Suppressor macrophage (primary cell): ENCODE measurements at regions not wholly inside any gene's neighbourhood (a gene's known extent, or its start where the extent isn't known, plus 50 kb on each side); places are given as distances from the start of the nearest gene placed in this dataset.

Experiments used
- DNase-seq, 4 experiments: peaks; one replicate each; pipeline ENCODE4 v3.0.0-alpha.2; 2020 to 2022

DNA sequence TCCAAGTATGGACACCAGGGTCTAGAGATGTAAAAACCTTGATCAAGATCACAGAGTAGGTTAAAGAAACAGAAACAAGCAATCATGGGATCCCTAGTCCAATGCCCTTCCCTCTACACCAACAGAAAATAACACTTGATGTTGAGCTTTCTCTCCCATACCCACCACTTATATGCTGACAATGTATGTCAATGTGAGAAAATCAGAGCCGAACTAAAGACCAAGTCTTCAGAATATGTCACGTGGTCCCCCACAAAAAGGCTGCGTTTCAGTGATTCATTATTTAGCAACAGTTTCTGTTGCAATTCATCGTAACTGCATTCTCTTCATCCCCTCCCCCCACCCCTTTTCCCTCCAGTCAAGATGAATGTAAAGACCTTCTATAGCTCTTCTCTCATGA, 278.9 kb upstream of the STT3B start:
- DNase-seq, result peak; percentile 29 to 69 (median 59)

DNA sequence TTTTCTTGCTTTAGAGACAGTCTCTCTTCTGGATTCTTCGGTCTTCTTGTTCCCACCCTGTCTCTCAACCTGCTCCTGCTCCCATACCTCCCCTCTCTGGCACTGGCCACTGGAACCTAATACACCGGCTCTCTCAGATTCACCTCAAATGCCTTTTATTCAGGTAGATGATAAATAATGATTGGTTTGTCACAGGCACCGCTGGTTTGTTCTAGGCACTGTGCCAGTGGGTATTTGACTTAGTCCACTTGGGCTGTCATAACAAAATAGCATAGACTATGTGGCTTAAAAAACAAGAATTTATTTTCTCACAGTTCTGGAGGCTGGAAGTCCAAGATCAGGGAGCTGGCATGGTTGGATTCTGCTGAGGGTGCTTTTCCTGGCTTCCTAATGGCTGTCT, 278.2 kb upstream of the STT3B start:
- DNase-seq, result no peak

DNA sequence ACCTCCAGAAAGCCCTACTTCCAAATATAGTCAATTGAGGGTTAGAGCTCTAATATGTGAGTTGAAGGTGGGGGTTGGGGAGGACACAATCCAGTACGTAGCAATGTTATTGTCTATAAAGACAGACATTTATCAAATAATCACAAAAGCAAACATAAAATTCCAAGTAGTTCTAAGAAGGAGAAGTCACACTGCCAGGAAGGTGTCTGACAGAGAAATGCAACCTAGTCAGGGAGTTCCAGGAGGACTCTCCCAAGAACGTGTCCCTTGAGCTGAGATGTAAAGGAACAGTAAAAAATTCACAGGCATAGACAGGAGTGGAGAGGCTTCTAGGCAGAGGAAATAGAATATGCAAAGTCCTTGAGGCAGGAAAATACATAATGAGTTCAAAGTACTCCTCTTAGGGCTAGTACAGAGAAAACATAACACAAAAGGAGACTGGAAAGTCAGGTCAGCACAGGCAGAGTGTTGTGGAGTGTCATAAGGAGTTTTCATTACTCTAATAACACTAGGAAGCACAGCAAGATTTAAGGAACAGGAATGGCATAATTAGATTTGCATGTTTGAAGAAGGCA, 277.6 kb upstream of the STT3B start:
- no peak for DNase-seq

DNA sequence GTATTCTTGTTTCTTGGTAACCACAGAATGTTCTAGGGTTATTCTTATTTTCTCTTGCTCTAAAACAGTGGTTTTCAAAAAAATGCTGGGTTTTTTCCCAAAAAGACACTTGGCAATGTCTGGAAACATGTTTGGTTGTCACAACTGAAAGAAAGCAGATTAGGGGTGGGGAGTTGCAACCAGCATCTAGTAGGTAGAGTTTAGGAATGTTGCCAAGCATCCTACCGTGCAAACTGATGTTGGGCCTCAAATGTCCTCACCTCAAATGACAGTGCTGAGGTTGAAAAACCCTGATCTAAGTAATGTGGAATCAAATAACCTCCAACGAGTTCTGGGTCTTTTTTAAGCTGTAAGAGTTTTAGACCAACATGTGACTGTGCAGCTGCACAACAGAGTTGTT, 270.5 kb upstream of the STT3B start:
- DNase-seq, result no peak

DNA sequence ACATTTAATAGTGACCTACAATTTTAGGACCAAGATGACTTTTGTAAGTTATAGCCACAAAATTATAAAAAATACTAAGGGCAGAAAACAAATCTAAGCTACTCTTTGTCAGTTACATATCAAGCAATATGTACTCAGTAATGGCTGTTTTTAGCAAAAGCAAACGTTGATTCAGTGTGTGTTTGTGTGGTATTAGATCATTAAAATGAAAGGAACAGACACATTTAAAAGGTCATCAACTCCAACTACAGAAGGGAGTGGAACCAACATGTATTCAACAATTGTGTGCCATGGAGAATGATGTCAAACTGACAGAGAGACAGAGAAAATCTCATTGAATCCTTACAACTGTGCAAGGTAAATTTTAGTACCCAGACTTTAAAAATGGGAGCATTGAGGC, 268.8 kb upstream of the STT3B start:
- DNase-seq, result no peak

DNA sequence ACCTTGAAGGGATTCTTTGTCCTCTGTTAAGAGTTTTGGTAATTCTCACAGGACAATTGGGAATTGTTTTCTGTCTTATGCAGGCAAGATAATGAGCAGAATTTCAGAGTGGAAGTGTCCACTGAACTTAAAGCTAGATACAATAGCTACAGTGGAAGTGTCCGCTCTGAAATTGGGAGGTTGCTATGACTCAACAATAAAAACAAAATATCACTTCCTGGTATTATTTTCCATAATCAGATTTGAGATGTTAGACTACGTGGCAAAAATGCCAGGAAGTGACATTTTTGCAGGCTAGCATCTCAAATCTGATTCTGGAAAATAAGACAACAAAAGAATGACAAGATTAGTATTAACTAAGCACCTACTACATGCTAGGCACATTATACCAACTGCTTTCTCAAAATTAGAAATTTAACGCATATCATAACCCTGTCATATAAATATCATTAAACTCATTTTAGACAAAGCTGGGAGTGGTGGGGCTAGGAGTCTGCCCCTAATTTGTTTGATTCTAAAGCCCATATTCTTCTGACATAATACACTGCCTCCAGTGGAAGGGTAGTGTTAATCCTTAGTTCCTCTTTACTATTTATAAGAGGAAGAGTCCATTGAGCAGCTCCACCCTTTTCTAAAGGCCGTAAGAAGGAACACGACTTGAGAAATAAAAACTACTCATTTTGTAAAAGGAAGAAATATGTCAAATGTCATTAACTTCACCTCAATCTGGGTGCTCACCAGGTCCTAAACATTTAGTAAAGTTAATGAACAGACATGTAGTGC, 266.9 kb upstream of the STT3B start:
- DNase-seq, result peak; percentile 53 to 84 (median 68)

DNA sequence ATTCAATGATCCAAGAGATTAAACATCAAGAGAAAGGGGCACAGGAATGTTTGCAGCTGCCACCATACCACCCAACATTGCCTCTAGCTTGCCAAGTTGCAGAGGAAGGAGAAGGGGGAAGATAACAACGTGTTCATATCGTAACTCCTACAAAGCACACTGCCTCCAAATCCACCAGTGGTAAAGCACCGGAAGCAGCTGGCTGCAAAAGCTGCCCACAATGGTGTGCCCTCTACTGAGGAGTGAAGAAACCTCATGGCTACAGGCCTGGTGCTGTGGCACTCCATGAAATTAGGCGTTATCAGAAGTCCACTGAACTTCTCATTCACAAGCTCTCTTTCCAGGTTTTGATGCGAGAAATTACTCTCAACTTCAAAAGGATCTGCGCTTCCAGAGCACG, 263.9 kb upstream of the STT3B start:
- peak; percentile 8 to 44 (median 30) for DNase-seq

DNA sequence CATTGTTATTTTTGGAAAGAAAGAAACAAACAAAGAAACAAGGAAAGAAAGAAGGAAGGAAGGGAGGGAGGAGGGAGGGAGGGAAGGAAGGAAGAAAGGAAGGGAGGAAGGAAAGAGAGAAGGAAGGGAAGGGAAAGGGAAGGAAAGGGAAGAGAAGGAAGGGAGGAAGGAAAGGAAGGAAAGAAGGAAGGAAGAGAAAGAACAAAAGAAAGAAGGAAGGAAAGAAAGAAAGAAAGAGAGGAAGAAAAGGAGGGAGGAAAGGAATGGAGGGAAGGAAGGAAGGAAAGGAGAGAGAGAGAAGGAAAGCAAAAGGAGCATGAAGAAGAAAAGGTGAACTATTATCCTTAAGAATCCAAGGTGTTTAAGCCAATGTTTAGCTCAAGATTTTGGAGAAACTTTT, 262.7 kb upstream of the STT3B start:
- no peak for DNase-seq

DNA sequence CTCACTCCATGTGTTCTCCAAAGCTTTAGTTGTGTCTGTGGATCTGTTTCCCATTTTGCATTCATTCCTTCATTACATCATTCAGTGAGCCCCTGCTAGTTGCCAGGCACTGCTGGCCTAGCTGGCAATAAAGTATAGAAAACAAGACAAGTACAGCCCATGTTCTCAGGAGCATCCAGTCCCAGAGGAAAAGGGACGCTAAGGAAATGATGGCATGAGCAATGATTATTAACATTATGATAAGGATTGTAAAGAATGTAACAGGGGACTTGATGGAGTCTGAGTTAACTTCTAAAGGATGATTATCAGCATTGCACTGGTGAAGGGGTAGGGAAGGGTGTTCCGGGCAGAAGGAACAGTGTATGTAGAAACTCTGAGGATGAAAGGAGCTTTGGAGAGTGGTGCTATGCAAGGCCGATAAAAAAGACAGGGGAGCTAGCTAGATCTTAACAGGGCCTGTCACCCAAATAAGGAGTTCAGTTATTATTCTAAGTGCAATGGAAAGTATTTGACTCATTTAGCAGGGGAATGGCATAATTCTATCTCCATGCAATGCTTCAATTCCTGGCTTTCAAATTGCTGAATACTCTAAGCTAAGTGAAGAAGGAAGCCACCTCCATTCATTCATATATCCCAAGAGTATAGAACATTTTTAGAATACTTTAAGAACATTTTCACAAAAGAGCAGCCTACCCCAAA, 258.2 kb upstream of the STT3B start:
- DNase-seq, result no peak

DNA sequence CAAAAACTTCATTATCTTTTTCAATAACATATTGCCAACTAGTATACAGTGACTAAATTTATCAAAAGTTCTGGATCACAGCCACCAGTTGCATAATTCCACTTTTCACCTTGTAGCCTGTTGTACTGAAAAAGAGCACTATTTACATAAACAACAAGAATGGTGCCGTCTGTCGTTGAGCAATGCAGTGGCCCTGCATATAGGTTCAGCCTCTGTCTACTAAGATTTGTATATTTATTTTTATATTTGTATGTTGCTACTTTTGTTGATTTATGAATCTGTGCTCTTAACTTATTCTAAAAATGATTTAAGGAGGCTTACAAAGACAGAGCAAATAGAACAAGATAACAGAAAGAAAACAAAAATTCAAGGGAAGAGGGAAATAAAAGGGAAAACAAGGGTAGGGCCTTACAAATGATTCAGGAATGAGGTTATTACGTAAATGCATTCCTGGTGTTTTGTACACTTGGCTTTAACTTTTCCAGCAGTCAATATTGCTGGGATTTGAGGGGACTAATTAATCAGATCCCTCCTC, 257.6 kb upstream of the STT3B start:
- DNase-seq, result no peak

DNA sequence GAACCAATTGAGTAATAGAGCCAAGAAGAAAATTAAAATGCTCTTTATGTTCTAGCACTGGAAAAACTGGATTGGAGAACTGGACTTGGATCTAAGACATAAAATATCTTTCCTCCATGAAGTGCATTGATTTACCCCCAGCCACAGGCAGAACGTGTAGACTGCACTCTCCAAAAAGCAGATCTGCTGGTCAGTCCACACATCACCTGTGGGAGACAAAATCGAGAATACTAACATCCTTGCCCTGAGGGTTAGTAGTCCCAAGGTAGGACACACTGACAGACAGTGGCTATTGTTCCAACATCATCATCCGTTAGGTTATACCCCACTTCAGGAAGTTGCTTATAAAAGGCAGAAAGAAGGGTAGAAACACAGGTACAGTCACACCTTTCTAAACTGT, 257.1 kb upstream of the STT3B start:
- no peak for DNase-seq

DNA sequence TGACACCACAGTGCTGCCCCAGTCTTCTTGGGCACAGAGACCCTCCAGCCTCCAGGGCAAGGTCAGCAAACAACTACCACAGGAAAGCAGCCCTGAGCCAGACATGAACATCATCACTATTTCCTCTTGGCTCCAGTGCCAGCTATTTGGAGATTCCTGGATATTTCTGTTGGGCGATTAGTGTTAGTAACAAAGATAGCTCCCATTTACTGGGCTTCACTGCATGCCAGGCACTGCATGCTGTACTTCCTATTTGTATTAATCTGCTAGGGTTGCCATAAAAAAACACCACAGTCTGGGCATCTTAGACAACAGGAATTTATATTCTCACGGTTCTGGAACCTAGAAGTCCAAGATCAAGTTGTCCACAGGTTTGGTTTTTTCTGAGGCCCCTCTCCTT, 255.1 kb upstream of the STT3B start:
- DNase-seq, result no peak

DNA sequence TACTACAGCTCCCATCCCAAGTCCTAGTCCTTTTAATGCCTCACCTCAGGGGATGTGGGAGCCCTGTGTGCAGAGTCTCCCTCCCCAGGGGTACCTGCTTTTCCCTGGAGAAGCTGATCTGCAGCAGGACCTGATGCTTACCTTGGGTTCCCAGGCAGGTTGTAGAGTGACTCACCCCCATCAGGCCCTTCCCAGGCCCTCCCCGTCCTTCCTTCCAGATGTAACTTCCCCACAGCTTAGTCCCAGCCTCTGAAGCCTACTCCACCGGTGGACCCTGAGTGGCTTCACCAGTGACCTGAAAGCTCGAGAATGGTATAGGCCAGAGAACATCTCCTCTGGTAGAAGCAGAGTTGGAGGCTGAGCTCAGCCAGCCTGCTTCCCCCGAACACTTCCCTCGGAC, 254.2 kb upstream of the STT3B start:
- DNase-seq, result no peak

DNA sequence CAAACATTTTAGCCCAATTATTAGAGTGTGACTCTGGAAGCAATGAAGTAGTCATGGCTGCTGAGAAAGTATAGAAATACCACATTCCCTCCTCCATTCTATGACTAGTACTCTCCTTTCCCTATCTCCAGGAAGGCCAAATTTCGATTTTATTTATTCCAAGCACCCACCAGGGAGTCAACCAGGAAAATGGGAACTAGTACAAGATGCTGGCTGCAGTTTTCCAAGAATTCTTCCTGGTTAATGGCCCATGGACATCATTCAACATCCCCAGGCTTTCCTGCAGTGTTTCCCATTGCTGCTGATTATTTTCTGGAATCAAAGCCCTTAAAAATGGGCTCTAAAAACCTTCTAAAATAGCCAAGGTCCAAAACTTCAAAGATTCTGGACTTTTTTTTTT, 247.9 kb upstream of the STT3B start:
- DNase-seq, result no peak

DNA sequence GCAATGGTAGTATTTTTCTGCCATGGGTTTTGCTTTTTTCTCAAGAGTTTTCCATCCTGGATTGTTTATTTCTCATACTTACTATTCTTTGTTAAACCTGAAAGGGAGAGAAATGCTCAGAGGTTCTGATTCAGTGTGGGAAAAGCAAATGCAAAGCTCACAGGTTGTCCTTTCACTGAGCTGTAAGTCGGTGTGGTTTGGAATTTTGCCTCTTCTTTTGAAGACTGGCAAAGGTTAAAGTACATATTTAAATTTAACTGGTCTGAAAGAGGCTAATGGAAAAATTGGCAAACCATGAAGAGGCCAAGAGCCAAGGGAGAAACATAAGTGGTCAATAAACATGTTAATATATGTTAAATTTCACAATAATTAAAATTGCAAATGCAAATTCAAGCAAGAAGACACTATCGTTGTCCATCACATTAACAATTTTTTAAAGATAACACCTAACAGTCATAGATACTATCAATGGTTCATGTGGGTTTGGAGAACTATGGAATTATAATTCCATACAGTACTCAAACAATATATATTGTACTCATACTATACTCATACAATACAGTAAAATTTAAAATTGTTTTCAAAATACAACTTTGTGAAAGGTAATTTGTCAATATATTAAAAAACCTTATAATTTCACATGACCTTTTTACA, 246.8 kb upstream of the STT3B start:
- DNase-seq, result no peak

DNA sequence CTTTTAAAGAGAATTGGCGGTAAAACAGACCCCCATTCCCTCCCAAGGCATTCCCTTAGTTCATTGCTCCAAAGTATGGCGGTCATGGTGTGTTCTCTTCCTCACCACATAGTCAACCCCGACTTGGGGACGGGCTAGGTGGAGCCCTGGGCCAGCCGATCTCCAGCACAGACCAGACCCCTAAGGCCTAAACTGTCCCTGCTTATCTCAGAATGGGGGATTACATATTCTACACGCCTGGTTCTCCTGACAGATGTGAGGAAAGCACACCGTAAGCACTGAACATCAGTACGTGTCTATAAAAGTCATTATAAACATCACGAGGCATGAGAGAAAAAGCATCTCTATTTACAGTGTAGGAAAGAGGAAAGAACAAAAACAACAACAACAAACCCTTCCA, 244.5 kb upstream of the STT3B start:
- no peak for DNase-seq

DNA sequence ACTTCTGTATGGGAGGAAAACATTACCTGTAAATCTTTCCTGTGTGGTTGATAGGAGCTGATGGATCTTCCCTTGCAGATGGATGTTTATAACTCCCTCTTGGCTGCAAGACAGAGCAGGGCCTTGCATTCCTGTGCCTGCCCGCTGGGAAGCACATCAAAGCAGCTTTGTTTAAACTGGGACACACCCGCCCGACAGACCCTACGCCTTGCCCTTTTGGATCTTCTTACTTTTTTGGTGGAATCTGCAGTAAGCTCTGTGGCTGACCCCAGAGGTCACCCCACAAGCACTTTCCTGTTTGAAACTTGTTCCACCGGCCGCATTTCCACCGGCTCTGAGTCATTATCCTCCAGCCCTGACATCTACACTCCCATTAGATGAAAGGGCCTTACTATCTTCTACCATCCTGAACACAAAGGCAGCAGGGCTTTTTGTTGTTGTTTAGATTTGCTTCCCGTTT, 244.1 kb upstream of the STT3B start:
- DNase-seq, result no peak

DNA sequence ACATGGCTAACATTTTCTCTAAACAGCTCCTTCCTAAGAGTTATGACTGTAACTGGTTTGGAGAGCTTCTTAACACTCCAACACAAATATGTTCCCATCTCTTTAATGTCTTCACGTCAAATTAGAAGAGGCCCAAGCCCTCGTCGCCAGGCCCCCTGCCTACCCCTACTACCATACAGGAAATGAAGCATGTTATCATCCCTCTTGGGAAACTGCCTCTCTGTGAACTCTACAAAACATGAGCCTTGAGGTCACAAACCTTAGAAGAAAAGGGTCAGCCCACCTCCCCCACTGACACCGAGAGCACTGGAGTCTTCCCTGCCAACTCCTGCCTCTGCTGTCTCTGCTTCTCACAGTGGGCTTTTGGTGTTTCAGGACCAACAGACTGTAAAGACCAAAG, 243.1 kb upstream of the STT3B start:
- DNase-seq, result no peak

DNA sequence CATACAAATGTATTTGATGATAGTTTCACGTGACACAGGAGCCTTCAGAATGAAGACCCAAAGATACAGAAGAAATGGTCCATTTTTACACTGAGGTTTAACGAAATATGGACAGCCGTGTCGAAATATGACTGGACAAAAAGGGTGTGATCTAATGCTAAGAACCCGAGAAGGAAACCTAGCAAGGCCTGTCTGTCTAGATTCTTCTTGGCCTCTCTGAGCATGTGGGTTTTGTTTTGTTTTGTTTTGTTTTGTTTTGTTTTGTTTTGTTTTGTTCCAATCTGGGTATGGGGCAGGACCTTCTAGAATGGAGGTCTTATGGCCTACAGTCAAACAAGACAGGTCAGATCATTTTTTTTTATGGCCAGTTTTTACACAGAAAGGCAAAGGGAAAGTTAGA, 242.7 kb upstream of the STT3B start:
- DNase-seq, result no peak

DNA sequence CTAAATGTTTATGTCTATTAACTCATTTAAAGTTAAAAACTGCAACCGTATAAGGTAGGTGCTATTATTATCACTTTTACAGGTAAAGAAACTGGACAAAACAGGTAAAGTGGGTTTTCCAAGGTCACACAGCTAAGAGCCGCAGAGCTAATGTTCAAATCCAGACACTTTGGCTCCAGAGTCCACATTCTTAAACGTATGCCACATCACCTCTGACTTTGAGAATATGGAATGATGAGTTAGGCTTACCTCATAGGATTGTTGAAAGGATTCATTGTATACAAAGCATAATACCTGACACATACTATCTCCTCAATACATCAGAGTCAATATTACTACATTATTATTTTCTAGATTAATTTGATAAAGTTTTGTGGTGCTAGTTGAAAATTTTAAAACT, 240.9 kb upstream of the STT3B start:
- no peak for DNase-seq

DNA sequence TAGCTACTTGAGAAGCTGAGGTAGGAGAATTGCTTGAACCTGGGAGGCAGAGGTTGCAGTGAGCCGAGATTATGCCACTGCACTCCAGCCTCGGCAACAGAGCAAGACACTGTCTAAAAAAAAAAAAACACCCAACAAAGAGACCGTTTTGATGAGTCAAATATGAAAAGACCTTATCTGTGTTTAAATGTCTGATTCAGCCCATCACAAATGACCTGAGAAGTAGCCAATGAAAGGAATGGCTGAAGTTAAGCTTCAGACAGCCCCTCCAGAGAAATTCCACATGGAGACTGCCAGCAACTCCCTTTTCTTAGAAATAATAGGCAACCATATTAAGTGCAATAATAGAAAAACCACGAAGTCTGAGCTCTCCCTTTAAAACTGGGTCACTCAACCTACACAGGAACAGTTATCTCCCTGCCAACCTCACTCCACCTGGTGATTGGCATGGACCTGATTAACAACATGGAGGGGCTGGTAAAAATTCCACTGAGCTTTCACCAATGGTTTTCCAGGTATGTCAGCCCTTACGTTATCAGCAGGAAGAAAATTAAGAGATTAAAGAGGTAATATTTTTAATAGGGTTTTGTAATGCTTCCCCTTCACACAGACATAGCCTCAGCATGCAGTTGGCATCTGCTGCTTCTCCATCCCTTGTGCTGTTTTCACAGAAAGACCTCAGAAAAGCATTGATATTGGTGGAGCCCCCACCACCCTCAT, 238.1 kb upstream of the STT3B start:
- DNase-seq, result no peak

DNA sequence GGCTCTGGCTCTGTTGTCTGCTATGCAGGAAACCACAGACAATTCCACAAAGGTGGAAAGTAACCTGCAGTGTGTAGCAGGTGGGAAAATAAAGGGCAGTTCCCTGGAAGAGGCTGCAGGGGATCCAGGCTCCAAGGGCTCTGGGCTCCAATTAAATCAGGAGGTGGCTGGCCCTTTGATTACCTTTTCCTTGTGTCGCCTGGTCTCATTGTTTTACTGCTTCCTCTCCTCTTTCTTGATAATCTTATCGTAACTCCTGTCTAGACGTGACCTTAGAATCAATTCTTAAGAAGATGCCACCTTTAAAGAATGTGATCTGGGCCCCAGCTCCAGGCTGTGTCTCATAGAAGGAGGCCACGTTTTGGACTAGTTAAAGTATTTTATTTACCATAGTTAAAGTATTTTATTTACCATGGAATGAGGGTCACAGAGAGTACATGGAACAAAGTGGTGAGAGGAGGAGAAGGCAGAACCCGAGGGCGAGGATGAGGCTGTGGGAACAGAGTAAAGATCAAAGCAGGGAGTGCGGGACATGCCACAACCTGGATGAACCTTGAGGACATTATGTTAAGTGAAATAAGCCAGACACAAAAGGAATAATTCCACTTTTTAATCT, 237.5 kb upstream of the STT3B start:
- no peak for DNase-seq
